Iris pigment epithelial cell (primary cell): ENCODE measurements at regions not wholly inside any gene's neighbourhood (a gene's known extent, or its start where the extent isn't known, plus 50 kb on each side); places are given as distances from the start of the nearest gene placed in this dataset.
"Not testable (repeated sequence)": the region's sequence is repeated elsewhere in the genome, so short reads cannot be mapped to it uniquely, and the experiment has no call there.

Source experiments
- DNase-seq: peaks from one replicate; pipeline ENCODE4 v3.0.0-alpha.2; 2011; ENCODE audit warnings: low read depth

- DNase-seq, result no peak
Measured at GRCh38 chr12:102344691-102345090, 135.7 kb downstream of the IGF1 start.

GRCh38 chr12:102343361-102344121 lies 136.8 kb downstream of the IGF1 start:
- DNase-seq, result peak; percentile 1

- DNase-seq, result no peak
Measured at GRCh38 chr12:102342281-102343006, 137.9 kb downstream of the IGF1 start.

- no peak for DNase-seq
Measured at GRCh38 chr12:102334765-102335164, 137.1 kb upstream of the PMCH start.

GRCh38 chr12:102331419-102331818 lies 133.8 kb upstream of the PMCH start:
- DNase-seq, result no peak

GRCh38 chr12:102329883-102330282 lies 132.2 kb upstream of the PMCH start:
- no peak for DNase-seq

GRCh38 chr12:102326982-102327381 lies 129.3 kb upstream of the PMCH start:
- DNase-seq, result no peak

GRCh38 chr12:102325108-102325507 lies 127.5 kb upstream of the PMCH start:
- not testable (repeated sequence) for DNase-seq

GRCh38 chr12:102323799-102324198 lies 126.2 kb upstream of the PMCH start:
- no peak for DNase-seq

- no peak for DNase-seq
Measured at GRCh38 chr12:102322254-102322653, 124.6 kb upstream of the PMCH start.

- DNase-seq, result no peak
Measured at GRCh38 chr12:102321305-102322082, 123.9 kb upstream of the PMCH start.

- DNase-seq, result no peak
Measured at GRCh38 chr12:102317155-102317554, 119.5 kb upstream of the PMCH start.

GRCh38 chr12:102316723-102317122 lies 119.1 kb upstream of the PMCH start:
- DNase-seq, result no peak

GRCh38 chr12:102314821-102315220 lies 117.2 kb upstream of the PMCH start:
- peak; percentile 1 for DNase-seq

GRCh38 chr12:102313116-102313971 lies 115.7 kb upstream of the PMCH start:
- not testable (repeated sequence) for DNase-seq

GRCh38 chr12:102305486-102305885 lies 107.9 kb upstream of the PMCH start:
- no peak for DNase-seq

- DNase-seq, result not testable (repeated sequence)
Measured at GRCh38 chr12:102304667-102305066, 107.0 kb upstream of the PMCH start.

GRCh38 chr12:102302553-102302952 lies 104.9 kb upstream of the PMCH start:
- no peak for DNase-seq

GRCh38 chr12:102301547-102301946 lies 103.9 kb upstream of the PMCH start:
- DNase-seq, result no peak

GRCh38 chr12:102300824-102301461 lies 103.3 kb upstream of the PMCH start:
- DNase-seq, result peak; percentile 75

GRCh38 chr12:102299731-102300130 lies 102.1 kb upstream of the PMCH start:
- no peak for DNase-seq
